Smooth muscle cell (in vitro differentiated cells): ENCODE measurements at regions not wholly inside any gene's neighbourhood (a gene's known extent, or its start where the extent isn't known, plus 50 kb on each side); places are given as distances from the start of the nearest gene placed in this dataset.

ENCODE experiments used
- DNase-seq: peaks from one replicate; lab custom pipeline; 2025; ENCODE audit not compliant: unreplicated experiment; lab: John Stamatoyannopoulos, UW
- H2AFZ ChIP-seq: fragments of 200-600 bp; sonication (generic); 2 replicates; pipeline ENCODE4 v1.6.0; 2016; ENCODE audit warnings: antibody characterized with exemption, low read depth, mild to moderate bottlenecking
- H3F3A ChIP-seq: fragments of 200-600 bp; sonication (generic); 2 replicates; pipeline ENCODE4 v1.6.0; 2017; ENCODE audit warnings: antibody characterized with exemption, low read depth
- H3K27ac ChIP-seq: fragments of 200-600 bp; sonication (generic); 2 replicates; pipeline ENCODE4 v1.5.1; 2016; ENCODE audit warnings: low read depth, mild to moderate bottlenecking
- H3K27me3 ChIP-seq: fragments of 200-600 bp; sonication (generic); 2 replicates; pipeline ENCODE4 v1.6.1; 2016; ENCODE audit warnings: low read depth, mild to moderate bottlenecking
- H3K36me3 ChIP-seq: fragments of 200-600 bp; sonication (generic); 2 replicates; pipeline ENCODE4 v1.5.1; 2016; ENCODE audit warnings: low read depth
- H3K4me1 ChIP-seq: fragments of 200-600 bp; sonication (generic); 2 replicates; pipeline ENCODE4 v1.5.1; 2016; ENCODE audit warnings: low read depth
- H3K4me2 ChIP-seq: fragments of 200-600 bp; sonication (generic); 2 replicates; pipeline ENCODE4 v1.6.0; 2016; ENCODE audit warnings: mild to moderate bottlenecking
- H3K4me3 ChIP-seq: fragments of 200-600 bp; sonication (generic); 2 replicates; pipeline ENCODE4 v1.5.1; 2016; ENCODE audit warnings: mild to moderate bottlenecking
- H3K79me2 ChIP-seq: fragments of 200-600 bp; sonication (generic); 2 replicates; pipeline ENCODE4 v1.6.0; 2016; ENCODE audit warnings: low read depth, mild to moderate bottlenecking
- H3K9ac ChIP-seq: fragments of 200-600 bp; sonication (generic); 2 replicates; pipeline ENCODE4 v1.6.0; 2016; ENCODE audit warnings: low read depth
- H3K9me3 ChIP-seq: fragments of 200-600 bp; sonication (generic); replicated peaks from 2 replicates; pipeline ENCODE4 v1.5.1; 2016; ENCODE audit warnings: low read depth
- H4K20me1 ChIP-seq: fragments of 200-600 bp; sonication (generic); 2 replicates; pipeline ENCODE4 v1.6.0; 2016; ENCODE audit warnings: low read depth
- WGBS: methylation state at CpG from one replicate; pipeline ENCODE4 v1.1.7; 2016; ENCODE audit warnings: low lambda C conversion rate; 5-methylcytosine and 5-hydroxymethylcytosine counted together
- TF ChIP-seq, protein P1 (sequence below): fragments of 200-600 bp; sonication (generic); IDR thresholded peaks from 2 replicates; pipeline ENCODE4 v1.5.1; 2017; ENCODE audit warnings: borderline replicate concordance, mild to moderate bottlenecking, antibody characterized with exemption; ENCODE audit not compliant: insufficient read depth, poor library complexity, severe bottlenecking

DNA sequence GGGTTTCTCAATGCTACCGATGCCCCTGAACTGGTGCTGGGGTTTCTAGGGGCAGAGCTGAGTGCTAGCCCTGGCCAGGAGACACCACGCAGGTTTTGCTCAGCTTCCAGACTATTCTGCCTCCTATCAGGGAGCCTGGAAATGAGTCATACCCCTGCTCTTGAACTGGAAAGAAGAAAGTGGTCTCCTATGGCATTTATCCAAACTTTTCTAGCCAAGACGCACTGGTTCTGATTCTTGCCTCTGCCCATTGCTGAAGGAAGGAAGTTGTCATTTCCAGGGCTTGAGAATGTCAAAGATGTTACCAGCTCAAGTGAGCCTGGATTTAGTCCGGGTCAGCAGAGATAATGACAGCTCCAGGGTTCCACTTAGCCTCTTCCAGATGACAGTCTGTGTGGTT, 561.9 kb downstream of the CDK5RAP2 start:
- Histone ChIP-seq H3K4me2 (no peak overlapping the region), H3K4me1 (no peaks in the 10 kb centered on the region), H3K27me3 (no peaks in the 10 kb centered on the region), H3K36me3 (no peaks in the 10 kb centered on the region), H3K27ac (no peak overlapping the region), H3K4me3 (no peak overlapping the region), H3K9ac (no peak overlapping the region), H3F3A (no peaks in the 10 kb centered on the region), H3K79me2 (no peaks in the 10 kb centered on the region), H4K20me1 (no peaks in the 10 kb centered on the region), H2AFZ (no peak overlapping the region), H3K9me3 (no peaks in the 10 kb centered on the region)
- 52% methylated on average over 4 of the region's 4 CpGs for WGBS
- DNase-seq, result no peak
- TF ChIP-seq, protein P1, sequence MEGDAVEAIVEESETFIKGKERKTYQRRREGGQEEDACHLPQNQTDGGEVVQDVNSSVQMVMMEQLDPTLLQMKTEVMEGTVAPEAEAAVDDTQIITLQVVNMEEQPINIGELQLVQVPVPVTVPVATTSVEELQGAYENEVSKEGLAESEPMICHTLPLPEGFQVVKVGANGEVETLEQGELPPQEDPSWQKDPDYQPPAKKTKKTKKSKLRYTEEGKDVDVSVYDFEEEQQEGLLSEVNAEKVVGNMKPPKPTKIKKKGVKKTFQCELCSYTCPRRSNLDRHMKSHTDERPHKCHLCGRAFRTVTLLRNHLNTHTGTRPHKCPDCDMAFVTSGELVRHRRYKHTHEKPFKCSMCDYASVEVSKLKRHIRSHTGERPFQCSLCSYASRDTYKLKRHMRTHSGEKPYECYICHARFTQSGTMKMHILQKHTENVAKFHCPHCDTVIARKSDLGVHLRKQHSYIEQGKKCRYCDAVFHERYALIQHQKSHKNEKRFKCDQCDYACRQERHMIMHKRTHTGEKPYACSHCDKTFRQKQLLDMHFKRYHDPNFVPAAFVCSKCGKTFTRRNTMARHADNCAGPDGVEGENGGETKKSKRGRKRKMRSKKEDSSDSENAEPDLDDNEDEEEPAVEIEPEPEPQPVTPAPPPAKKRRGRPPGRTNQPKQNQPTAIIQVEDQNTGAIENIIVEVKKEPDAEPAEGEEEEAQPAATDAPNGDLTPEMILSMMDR, result no peak

DNA sequence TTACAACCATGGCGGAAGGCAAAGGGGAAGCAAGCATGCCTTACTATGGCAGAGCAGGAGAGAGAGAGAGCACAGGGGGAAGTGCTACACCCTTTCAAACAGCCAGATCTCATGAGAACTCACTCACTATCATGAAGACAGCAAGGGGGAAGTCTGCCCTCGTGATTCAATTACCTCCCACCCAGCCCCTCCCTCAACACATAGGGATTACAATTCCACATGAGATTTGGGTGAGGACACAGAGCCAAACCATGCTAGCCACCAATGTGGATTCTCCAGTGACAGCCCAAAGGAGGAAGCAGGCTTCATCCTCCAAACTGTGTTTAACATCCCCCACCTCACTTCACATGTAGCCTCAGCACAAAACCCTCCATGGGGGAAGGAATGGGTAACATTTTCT, 563.7 kb downstream of the CDK5RAP2 start:
- Histone ChIP-seq H2AFZ (no peak overlapping the region), H3K4me1 (no peaks in the 10 kb centered on the region), H3K36me3 (no peaks in the 10 kb centered on the region), H3K9ac (no peak overlapping the region), H3K4me2 (no peak overlapping the region), H4K20me1 (no peaks in the 10 kb centered on the region), H3K79me2 (no peaks in the 10 kb centered on the region), H3K27me3 (peaks cover 7% of the 10 kb centered on the region), H3K9me3 (no peaks in the 10 kb centered on the region), H3F3A (no peaks in the 10 kb centered on the region), H3K4me3 (no peak overlapping the region), H3K27ac (no peak overlapping the region)
- WGBS, result 86% methylated on average over 2 of the region's 2 CpGs
- DNase-seq, result no peak
- TF ChIP-seq, protein P1, result no peak

DNA sequence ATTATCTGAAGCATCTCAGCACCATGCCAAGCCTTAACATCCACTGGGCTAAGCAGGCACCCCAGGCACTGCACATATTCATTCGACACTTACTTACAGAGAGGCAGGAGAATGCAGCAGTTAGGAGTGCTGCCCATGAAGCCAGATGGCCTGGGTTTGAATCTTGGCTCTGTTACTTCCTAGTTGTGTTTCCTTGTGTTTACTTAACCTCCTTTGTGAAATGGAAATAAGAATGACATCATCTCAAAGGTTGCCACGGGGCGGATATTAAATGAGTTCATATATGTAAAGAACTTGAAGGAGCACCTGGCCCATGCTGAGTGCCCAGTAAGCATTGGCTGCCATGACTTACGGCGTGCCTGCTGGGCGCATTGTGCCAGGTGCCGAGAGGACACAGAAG, 565.2 kb downstream of the CDK5RAP2 start:
- no peaks in the 10 kb centered on the region for H3K4me1 ChIP-seq
- TF ChIP-seq, protein P1, result no peak
- 69% methylated on average over 7 of the region's 7 CpGs for WGBS

DNA sequence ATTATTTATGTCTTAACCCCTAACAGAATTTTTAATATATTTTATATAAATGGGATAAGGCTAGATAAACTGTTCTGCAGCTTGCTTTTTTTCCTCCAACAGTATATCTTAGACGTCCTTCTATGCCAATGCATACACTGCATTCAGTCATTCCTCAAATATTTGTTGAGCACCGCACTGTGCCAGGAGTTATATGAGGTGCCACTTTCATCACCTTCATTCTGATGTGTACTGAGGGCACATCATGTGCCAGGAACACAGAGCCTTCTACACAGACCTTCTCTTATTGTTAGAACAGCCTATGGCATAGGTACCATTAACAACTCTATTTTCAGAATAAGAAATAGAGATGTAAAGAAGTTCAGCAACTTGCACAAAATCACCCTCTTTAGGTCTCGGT, 570.1 kb downstream of the CDK5RAP2 start:
- no peaks in the 10 kb centered on the region for H4K20me1 ChIP-seq
- DNase-seq, result no peak
- H3K4me2 ChIP-seq, result no peak overlapping the region
- H3K79me2 ChIP-seq, result no peaks in the 10 kb centered on the region
- H3K27me3 ChIP-seq, result peaks cover 7% of the 10 kb centered on the region
- no peaks in the 10 kb centered on the region for H3K9me3 ChIP-seq
- H3K4me3 ChIP-seq, result no peak overlapping the region
- H3K9ac ChIP-seq, result no peak overlapping the region
- TF ChIP-seq, protein P1, result no peak
- no peak overlapping the region for H3K27ac ChIP-seq
- no peaks in the 10 kb centered on the region for H3K4me1 ChIP-seq
- WGBS, result 57% methylated on average over 3 of the region's 3 CpGs
- H3F3A ChIP-seq, result no peaks in the 10 kb centered on the region
- H2AFZ ChIP-seq, result no peak overlapping the region
- H3K36me3 ChIP-seq, result no peaks in the 10 kb centered on the region

More for the DNA sequence above, 565.2 kb downstream of the CDK5RAP2 start:
- Histone ChIP-seq H3F3A (no peaks in the 10 kb centered on the region), H3K79me2 (no peaks in the 10 kb centered on the region), H3K27ac (no peak overlapping the region), H3K36me3 (no peaks in the 10 kb centered on the region), H2AFZ (no peak overlapping the region), H3K4me3 (no peak overlapping the region), H3K27me3 (peaks cover 7% of the 10 kb centered on the region), H3K9ac (no peak overlapping the region), H4K20me1 (no peaks in the 10 kb centered on the region), H3K4me2 (no peak overlapping the region), H3K9me3 (no peaks in the 10 kb centered on the region)
- DNase-seq, result no peak
